ENCODE measurements at regions not wholly inside any gene's neighbourhood (a gene's known extent, or its start where the extent isn't known, plus 50 kb on each side); places are given as distances from the start of the nearest gene placed in this dataset.

- Histone ChIP-seq H3K27me3 (ENCODE audit: control insufficient read depth, insufficient read depth, low read length) (no peaks in the 10 kb centered on the region), H3K4me1 (ENCODE audit: control insufficient read depth, insufficient read depth, low read length) (no peaks in the 10 kb centered on the region), H3K27ac (ENCODE audit: low read length) (no peak overlapping the region), H3K9me3 (ENCODE audit: control insufficient read depth, insufficient read depth, low read depth, low read length) (no peaks in the 10 kb centered on the region), H3K36me3 (ENCODE audit: control insufficient read depth, insufficient read depth, low read length) (no peaks in the 10 kb centered on the region), H3K4me3 (ENCODE audit: low read depth in 2 of 2, low read length in 2 of 2) (no peak overlapping the region)
- no peak for TF ChIP-seq REST (IDR thresholded peaks at IDR 0.05; ENCODE audit: insufficient read depth in 1 of 2, low read depth in 2 of 2, low read length in 1 of 2)
- no peak for TF ChIP-seq POLR2AphosphoS5 (IDR thresholded peaks at IDR 0.05; ENCODE audit: low read depth, low read length)
- no peak for TF ChIP-seq SIN3A (IDR thresholded peaks at IDR 0.05; ENCODE audit: borderline replicate concordance, insufficient read depth, low read depth, low read length)
- TF ChIP-seq TCF7L2 (IDR thresholded peaks at IDR 0.05; ENCODE audit: low read depth, low read length): no peak
- TF ChIP-seq CTCF (IDR thresholded peaks at IDR 0.05): no peak
- intact Hi-C loops (cut with micrococcal nuclease; ENCODE audit: unreplicated experiment) (no loop called here), in situ Hi-C loops (cut with HindIII; ENCODE audit: low pct_unique_long_range_greater_than_20kb, low sequenced_read_pairs) (no loop called here)
- POLR2A ChIA-PET: no interaction called here
- DNase-seq (ENCODE audit: low read depth, low spot score) (no peak), ATAC-seq (no peak)
- CTCF ChIA-PET: no interaction called here
- no TSS peak for BruUV-seq (replicated peaks)
Measured at GRCh38 chr9:75669721-75670120, 220.8 kb upstream of the PCSK5 start.

- DNase-seq (ENCODE audit: low read depth, low spot score) (no peak), ATAC-seq (no peak)
- no peak overlapping the region for H3K27ac ChIP-seq (ENCODE audit: low read length)
- ChIA-PET CTCF (no interaction called here), POLR2A (no interaction called here)
- in situ Hi-C loops (cut with HindIII; ENCODE audit: low pct_unique_long_range_greater_than_20kb, low sequenced_read_pairs) (no loop called here), intact Hi-C loops (cut with micrococcal nuclease; ENCODE audit: unreplicated experiment) (no loop called here)
- BruUV-seq (replicated peaks): no TSS peak
- H3K4me1 ChIP-seq (ENCODE audit: control insufficient read depth, insufficient read depth, low read length): no peaks in the 10 kb centered on the region
- TF ChIP-seq REST (IDR thresholded peaks at IDR 0.05; ENCODE audit: insufficient read depth in 1 of 2, low read depth in 2 of 2, low read length in 1 of 2): no peak
- no peak for TF ChIP-seq CTCF (IDR thresholded peaks at IDR 0.05)
- TF ChIP-seq TCF7L2 (IDR thresholded peaks at IDR 0.05; ENCODE audit: low read depth, low read length): no peak
- TF ChIP-seq SIN3A (IDR thresholded peaks at IDR 0.05; ENCODE audit: borderline replicate concordance, insufficient read depth, low read depth, low read length): no peak
- TF ChIP-seq POLR2AphosphoS5 (IDR thresholded peaks at IDR 0.05; ENCODE audit: low read depth, low read length): no peak
- H3K27me3 ChIP-seq (ENCODE audit: control insufficient read depth, insufficient read depth, low read length): no peaks in the 10 kb centered on the region
- H3K9me3 ChIP-seq (ENCODE audit: control insufficient read depth, insufficient read depth, low read depth, low read length): no peaks in the 10 kb centered on the region
- no peak overlapping the region for H3K4me3 ChIP-seq (ENCODE audit: low read depth in 2 of 2, low read length in 2 of 2)
- no peaks in the 10 kb centered on the region for H3K36me3 ChIP-seq (ENCODE audit: control insufficient read depth, insufficient read depth, low read length)
Measured at GRCh38 chr9:75671354-75671753, 219.1 kb upstream of the PCSK5 start.
